Right lung (tissue), 2 donors: ENCODE measurements at regions not wholly inside any gene's neighbourhood (a gene's known extent, or its start where the extent isn't known, plus 50 kb on each side); places are given as distances from the start of the nearest gene placed in this dataset.
"Not testable (repeated sequence)": the region's sequence is repeated elsewhere in the genome, so short reads cannot be mapped to it uniquely, and the experiment has no call there.

ENCODE experiments used
- DNase-seq, 2 donors: peaks; one replicate each; pipeline ENCODE4 v3.0.0-alpha.2; 2013

DNA sequence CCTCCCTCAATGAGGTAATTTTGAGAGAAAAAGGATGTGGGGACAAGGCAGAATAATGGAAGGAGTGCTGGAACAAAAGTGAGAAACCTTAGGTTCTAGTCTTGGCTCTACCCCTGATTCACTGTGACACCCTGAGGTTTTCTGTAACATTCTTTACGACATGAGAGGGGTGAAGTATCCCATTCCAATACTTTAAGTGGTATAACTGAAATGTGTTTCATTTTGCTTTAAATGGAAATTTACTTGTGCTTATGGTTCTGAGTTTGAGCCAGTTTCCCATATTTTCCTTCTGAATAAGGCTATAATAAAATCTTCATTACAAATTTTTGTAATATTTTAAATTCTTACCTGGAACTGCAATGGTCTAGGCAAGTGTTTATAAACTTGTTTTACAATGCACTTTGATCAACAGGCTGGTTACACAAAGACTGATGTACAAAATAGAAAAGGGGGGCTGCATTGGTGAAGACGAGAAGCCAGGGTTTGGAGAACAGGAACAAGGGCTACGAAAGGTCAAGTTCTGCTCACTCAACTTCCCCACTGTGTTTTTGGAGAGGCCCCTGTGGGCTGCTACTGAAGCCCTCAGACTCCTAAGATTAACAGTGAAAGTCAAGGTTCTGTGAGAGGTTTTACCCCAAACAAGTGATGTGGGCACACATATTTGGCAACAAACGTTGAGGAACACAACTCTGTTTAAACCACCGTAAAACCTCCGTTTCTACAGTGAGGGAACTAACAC, 171.9 kb upstream of the ELL2 start:
- no peak for DNase-seq

DNA sequence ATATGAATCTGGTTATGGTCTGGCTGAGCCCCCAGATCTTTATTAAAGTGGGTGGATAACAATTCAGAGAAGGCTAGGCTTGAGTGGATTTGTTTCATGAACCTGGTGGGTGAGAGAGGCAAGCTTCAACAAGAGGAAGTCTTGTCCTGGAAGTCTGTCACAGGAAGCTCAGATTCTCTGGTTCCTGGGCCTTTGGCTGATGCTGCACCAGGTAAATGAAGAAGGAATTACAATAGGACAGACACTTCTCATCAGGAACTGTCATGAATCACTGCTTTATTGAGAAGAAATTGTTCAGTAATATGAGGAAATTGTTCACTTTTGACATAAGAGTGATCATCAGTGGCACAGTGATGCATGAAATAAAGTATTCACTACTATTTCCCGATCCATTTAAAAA, 167.6 kb upstream of the ELL2 start:
- no peak for DNase-seq

DNA sequence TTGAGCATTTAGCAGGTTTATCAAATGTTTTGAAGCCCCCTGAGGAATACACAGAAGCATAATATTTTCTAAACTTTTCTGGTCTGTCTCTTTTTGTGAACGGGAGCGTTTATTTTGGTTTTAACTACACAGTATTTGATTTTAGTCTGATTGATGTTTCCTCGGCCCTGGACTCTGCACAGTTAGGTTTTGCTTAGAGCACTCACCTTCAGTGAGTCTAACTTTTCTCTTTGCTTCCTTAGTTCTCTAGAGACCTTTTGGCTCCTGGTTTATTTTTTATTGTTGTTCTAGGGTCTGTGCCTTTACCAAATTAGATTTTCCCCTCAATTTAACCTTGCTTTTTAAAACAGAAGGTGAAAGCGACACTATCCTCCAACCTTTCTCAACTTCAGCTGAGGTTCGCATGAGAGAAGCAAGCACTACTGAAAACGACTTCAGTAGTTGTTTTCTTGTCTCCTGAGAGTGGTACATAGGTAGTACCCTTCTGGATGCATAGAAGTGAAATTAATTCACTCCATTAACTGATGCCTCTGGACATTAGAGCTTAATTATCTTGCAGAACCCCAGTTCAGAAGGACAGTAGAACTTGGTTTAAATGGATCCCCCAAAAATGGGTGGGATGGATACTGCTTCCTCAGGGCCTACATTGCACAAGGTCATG, 166.7 kb upstream of the ELL2 start:
- no peak for DNase-seq

DNA sequence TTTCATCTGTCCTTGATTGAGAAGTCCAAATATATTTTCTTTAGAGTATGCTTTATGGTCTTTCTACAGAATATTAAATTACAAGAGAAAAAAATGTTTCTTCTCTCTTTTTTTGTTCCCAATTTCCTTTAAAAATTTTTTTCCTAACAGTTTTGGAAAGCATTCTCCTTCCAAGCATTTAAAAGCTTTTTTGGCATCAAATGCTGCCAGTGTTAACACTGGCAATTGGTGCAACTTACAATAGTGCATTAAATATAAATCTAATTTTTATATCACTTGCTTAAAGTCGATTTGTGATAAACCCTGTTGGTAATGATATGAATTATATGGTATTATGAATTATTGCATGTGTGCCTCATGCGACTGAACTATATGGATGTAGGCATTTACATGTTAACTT, 165.9 kb upstream of the ELL2 start:
- no peak for DNase-seq

DNA sequence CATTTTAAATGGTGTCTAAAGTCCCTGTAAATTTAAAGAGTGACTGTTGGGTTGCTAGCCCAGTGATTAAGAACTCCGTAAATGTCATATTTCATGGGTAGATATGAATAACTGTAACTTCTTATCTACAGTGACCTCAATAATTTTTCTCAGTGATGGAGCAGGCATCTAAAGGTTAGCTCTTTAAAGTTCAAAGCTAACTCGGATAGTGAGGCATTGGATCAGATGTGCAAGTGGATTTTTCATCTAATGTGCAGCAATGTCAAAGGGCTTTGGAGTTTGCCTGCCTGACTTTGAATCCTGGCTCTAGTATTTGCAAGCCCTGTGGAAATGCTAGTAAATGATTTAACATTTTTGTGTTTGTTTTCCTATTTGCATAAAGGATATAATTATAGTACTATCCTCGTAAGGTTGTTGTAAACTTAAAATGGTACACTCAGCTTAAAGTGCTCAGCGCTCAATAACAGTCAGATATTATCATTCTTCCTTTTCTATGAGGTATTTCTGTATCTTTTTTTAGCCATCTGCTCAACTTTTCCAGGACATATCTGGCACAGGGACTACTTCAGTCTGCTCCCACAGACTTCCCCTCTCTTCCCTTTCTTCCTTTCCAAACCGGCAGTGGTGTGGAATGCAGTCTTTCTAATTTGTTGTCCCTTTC, 163.7 kb upstream of the ELL2 start:
- DNase-seq: no peak

DNA sequence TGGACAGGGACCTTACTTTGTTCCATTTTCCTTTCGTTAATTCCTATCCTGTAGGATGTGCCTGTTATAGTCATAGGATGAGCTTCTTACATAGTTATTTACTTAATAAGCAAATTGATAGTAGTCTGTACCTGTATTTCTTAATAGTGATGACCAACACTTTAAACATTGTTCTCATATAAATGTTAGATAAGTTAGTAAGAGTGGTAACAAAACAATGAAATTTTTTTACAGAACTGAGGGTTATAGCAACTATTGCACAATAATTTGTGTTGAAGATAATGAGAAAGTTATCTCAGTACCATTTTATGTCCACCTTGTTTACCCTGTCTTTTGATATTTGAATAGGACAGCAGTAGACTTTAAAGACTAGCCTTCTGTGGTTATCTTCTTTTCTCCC, 162.9 kb upstream of the ELL2 start:
- DNase-seq: no peak

DNA sequence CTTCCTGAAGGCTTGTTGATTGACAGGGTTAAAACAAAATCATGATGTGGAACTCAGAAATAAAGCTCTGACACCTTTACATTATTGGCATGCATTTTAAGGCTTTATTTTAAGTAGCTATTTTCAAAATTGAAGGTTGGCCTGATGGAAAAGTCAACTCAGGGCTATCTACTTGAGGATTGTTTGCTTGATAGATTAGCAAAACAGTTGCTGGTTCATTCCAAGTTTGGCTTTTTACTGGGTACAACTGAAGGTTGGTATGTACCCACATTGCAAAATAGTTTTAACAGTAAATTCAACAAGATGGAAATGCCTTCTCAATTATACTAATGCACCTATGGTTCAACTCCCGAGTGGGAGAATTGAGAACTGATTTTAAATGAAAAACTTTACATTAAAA, 161.8 kb upstream of the ELL2 start:
- no peak for DNase-seq

DNA sequence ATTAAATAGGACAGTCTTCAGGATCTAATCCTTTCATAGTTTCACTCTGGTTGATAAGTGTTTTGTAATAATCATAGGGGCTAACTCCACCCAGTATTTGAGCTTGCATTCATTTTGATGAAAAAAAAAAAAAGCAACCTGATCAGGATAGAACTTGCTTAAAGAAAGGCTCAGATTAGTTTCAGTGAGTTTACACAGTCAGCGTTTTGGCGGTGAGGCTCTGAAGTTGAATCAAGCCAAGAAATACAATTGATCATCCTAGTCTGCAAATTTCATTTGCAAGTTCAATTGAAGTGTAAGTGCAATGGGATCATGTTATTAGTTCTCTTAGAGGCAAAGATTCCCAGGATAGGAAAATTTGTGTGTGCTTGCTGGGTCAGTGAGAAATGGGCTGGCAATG, 159.7 kb upstream of the ELL2 start:
- DNase-seq: no peak

DNA sequence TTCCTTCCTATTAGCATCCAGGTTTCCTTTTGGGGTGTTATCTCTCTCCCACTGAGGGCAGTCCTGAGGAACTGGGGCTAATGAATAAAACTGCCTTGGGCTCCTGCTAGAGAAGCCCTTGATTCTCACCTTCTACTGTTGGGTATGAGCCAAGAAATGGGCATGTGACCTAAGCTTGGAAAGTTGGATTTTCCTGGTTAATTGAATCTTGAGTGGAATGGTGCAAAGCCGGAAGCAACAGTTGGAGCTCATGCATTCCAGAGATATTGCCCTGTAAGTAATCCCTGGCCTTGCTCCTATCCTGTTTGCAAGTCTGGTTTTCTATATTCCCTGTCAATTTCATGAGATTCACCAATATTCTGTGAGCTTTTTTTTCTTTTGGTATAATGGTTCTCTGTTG, 158.5 kb upstream of the ELL2 start:
- no peak for DNase-seq

DNA sequence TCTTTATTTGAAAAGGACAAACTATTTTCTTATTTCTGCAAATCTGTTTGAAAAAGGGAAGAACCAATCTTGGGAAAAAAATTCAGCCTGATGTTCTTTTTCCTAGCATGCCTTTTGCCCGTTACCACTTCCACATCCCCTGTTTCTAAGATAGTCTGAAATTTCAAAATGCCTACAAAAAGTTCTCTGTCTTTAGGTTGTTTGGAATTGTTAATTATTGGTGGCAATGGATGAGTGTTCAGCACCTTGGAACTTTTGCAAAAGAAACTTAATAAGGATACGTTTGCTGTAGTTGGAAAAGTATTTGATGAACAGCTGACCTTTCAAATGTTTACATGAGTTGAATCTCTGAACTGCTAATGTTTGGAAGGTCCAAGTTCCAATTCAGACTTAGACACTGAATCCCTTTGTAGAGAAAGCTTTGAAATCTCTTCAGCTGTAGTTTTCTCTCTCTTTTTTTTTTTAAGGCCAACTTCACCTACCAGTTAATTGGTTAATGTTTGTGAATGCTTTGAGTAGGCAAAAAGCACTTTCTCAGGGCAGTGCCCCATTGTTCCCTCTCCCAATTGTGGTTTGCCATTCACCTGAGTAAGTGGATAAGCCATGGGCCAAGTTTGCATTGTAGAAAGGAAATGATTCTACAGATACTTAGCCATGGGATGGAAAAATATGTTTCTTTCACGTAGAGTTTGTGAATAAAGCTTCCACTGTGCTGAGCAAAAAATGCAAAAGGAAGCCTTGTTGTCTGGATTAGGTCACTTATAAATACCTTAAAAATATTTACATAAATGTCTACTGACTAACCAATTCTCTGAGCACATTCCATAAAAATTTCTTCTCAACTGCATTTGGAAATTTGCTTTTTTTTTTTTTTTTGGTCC, 156.4 kb upstream of the ELL2 start:
- DNase-seq: no peak

DNA sequence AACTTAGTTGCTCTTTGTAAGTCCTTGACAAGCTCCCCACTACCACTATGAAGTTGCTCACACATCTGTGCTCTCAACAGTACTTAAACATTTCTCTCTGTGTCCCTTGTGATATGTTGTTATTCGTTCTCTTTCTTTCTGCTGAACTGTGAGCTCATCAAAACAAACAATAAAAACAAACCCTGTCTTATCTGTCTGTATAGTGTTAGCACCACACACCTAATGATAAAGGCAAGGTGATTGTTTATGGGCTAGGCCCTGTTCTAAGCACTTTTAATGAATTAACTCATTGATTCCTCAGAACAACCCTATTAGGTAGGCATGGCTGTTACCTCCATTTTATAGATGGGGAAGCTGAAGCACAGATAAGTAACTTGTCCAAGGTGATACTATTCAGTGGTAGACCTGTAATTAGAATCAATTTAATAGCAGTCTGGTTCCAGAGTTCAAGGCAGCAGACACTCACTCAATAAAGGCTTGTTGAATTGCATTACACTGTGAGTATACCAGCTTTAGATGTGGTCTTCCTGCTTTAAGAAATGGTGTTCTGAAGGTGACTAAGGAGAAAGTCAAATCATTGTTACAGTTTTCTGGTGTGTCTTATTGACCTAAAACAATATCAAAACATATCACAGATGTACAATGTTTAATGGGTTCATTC, 153.6 kb upstream of the ELL2 start:
- no peak for DNase-seq

DNA sequence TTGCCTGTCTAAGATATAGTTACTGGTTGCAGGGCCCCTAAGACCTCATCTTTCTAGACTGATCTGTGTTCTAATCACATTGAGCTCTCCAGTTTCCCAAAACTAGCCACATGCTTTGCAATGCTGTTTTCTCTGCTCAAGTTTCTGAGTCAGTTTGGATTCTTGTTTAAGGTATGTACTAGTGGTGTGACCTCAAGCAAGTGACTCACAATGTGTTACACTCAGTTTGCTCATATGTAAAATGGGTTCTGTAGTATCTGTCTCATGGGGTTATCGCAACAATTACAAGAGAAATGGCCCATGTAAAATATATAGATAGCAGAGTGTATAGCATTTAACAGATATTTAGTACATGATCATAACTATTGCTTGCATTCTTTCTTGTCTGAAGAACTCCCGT, 153.1 kb upstream of the ELL2 start:
- no peak for DNase-seq

DNA sequence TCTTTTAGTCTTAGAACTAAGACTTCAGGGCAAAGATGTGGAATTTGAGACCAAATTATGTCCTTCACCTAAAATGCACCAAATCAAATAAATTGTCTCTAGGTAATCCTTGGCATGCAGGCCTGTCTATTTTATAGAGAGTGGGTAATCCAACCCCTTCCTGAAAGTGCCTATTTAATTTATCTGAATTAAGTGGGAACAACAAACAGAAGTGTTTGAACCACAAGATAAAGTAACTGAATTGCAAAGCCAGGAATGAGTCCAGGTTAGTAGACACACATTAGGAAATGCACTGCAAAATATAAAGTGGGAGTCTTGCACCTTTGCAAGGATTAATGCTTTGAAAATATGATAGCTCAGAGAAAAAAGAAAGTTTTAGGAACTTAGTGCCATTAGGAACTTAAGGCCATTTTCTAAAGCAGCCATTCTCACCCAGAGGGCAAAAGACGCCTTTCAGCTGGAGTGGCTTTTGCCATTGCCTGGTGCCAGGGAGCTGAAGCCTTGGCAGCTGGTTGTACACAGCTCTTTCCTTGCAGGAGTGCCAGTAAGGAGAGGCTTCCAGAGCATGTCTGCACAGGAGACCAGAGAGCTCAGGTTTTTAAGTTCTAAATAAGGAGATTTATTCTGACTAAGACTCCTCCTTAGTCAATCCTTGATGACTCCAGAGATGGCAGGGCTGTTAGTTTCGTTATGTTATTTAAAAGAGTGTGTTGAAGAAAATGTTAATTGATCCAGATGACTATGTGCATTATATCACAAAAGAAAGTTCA, 151.7 kb upstream of the ELL2 start:
- DNase-seq: no peak

DNA sequence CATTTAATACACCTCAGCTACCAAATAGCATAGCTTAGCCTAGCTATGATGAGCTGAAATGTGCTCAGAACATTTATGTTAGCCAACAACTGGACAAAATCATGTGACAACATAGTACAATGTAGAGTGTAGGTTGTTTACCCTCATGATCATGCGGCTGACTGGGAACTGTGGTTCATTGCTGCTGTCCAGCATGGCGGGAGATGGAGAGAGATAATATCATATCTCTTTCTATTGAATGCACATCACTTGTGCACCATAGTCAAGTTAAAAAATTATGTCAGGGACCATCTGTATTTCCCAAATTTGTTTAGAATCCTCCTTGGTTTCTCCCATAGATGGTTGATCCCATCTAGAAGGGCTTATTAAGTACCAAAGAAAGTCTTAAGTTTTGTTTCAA, 151.1 kb upstream of the ELL2 start:
- no peak for DNase-seq

DNA sequence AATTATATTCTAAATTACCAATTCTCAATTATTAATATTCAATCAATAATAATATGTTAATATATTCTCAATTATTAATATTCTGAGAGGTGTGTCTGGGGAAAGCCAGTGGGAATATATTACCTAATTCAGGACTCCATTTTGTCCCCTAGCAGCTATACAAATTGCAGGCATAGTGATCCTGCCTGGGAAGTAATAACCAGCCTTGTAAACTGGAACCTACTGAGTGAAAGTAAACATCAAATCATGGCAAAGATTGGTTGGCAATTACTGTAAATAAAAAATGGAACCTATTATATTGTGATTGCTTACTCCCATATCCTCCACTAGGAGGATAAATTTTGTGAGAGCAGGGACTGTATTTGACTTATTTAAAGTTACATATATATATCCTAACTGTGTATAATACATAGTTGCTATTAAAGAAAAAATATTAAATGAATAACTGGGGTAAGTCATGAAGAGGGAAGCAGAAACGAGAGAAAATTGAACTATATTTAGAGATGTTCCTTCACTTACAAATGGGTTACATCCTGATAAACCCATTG, 150.5 kb upstream of the ELL2 start:
- DNase-seq: no peak

DNA sequence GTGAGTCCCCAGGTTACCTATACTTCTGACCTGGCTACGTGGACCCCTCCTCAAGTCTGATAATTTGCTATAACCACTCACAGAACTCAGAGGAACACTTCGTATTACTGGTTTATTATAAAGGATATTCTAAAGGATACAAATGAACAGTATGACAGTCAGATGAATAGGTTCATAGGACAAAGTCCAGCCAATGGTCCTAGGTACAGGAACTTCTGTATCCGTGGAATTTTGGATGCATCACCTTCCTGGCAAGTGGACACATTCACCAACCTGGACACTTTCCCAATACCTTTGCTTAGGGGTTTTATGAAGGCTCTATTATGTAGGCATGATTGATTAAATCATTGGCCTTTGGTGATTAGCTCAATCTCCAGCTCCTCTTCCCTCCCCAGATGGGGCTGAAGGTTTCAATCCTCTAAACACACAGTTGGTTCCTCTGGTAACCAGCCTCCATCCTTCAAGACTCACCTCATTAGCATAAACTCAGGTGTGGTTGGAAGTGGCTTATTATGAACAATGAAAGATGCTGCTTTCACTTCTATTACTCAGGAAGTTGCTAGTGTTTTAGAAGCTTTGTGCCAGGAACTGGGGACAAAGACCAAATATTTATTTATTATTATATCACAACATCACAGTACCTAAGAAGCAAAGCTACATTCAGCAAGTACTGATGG, 149.6 kb upstream of the ELL2 start:
- DNase-seq: no peak

DNA sequence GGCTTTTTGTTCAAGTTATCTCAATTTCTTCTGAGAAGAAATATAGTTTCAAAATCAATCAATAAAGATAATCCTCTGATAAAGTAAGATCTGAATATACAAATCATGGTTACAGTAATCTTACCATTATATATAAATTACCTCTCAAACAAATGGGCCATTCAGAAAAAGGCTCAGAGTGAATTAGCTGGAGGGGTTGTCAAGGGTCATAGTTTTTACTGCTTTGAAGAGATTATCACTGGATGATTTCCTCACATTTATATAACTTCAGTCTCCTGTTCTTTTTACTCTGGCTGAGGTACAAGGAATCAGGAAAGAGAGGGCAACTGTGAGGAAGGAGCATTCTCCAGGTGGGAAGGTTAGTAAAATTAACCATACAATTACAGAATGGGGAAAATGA, 148.6 kb upstream of the ELL2 start:
- DNase-seq: no peak

DNA sequence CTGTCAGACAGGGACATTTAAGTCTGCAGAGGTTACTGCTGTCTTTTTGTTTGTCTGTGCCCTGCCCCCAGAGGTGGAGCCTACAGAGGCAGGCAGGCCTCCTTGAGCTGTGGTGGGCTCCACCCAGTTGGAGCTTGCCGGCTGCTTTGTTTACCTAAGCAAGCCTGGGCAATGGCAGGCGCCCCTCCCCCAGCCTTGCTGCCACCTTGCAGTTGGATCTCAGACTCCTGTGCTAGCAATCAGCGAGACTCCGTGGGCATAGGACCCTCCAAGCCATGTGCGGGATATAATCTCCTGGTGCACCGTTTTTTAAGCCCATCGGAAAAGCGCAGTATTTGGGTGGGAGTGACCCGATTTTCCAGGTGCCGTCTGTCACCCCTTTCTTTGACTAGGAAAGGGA, 147.0 kb upstream of the ELL2 start:
- DNase-seq: not testable (repeated sequence)

DNA sequence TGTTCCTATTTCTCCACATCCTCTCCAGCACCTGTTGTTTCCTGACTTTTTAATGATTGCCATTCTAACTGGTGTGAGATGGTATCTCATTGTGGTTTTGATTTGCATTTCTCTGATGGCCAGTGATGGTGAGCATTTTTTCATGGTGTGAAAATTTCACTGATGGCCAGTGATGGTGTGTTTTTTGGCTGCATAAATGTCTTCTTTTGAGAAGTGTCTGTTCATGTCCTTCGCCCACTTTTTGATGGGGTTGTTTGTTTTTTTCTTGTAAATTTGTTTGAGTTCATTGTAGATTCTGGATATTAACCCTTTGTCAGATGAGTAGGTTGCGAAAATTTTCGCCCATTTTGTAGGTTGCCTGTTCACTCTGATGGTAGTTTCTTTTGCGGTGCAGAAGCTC, 142.2 kb upstream of the ELL2 start:
- not testable (repeated sequence) for DNase-seq
